ENCODE measurements at regions not wholly inside any gene's neighbourhood (a gene's known extent, or its start where the extent isn't known, plus 50 kb on each side); places are given as distances from the start of the nearest gene placed in this dataset.

DNA sequence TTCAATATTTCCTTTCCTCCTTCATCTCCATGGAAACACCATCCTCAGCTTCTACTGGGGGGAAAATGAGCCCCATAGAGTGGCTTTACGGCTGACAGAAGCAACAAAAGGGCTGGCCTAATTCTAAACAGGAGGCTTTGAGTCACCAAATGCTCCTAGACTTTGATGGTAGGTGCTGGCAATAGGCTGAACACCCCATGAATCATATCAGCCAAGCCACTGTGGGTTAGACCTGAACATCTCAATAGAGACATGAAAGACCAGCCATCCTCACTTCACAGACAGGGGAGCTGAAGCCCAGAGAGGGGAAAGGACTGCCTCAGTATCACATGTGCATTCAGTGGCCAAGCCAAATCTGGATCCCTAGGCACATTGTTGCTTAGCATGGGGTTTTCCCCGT lies 107.6 kb downstream of the AMER1 start:
- no peak overlapping the region for H3K9ac ChIP-seq (ENCODE audit: low read length in 3 of 3)
- no peaks in the 10 kb centered on the region for H3K27me3 ChIP-seq (ENCODE audit: control insufficient read depth, insufficient read depth, low read length)
- intact Hi-C loops (cut with DNase I) = no loop called here
- FAIRE-seq (no peak), DNase-seq (no peak)
- TF ChIP-seq, protein P1, sequence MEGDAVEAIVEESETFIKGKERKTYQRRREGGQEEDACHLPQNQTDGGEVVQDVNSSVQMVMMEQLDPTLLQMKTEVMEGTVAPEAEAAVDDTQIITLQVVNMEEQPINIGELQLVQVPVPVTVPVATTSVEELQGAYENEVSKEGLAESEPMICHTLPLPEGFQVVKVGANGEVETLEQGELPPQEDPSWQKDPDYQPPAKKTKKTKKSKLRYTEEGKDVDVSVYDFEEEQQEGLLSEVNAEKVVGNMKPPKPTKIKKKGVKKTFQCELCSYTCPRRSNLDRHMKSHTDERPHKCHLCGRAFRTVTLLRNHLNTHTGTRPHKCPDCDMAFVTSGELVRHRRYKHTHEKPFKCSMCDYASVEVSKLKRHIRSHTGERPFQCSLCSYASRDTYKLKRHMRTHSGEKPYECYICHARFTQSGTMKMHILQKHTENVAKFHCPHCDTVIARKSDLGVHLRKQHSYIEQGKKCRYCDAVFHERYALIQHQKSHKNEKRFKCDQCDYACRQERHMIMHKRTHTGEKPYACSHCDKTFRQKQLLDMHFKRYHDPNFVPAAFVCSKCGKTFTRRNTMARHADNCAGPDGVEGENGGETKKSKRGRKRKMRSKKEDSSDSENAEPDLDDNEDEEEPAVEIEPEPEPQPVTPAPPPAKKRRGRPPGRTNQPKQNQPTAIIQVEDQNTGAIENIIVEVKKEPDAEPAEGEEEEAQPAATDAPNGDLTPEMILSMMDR (IDR thresholded peaks at IDR 0.05; ENCODE audit: borderline replicate concordance, extremely low read depth, insufficient read depth) = no peak
- H3K4me3 ChIP-seq (ENCODE audit: low read length in 3 of 3) = no peak overlapping the region
- H3K36me3 ChIP-seq (ENCODE audit: control insufficient read depth in 2 of 3, insufficient read depth in 3 of 3, low read length in 3 of 3) = no peaks in the 10 kb centered on the region
- no peaks in the 10 kb centered on the region for H3K4me1 ChIP-seq (ENCODE audit: control insufficient read depth in 2 of 3, insufficient read depth in 2 of 3, low read depth in 1 of 3, low read length in 3 of 3)
- no peak overlapping the region for H3K27ac ChIP-seq (ENCODE audit: low read depth in 2 of 2, low read length in 2 of 2)
- H3K9me3 ChIP-seq (ENCODE audit: control insufficient read depth in 2 of 3, insufficient read depth in 1 of 3, low read length in 3 of 3) = no peaks in the 10 kb centered on the region

DNA sequence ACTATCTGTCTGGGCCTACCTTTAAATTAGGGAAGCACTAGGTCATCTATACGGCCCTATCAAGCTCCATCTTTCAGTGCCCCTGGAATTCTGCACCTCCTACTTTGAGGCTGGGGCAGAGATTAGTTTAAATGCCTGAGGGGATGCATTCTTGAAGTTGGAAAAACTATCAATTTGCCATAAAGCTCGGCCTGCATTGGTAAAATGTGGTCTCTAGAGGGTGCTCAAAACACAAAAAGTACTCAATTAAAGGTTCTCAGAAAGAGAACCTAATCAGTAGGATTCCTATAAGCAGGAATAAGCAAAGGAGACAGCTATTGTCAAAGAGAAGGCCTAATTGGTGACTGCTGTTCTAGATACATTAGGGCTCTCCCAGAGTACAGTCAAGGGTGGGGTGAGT lies 111.7 kb downstream of the AMER1 start:
- DNase-seq (peak in 2 of 5 donors; percentile 8 to 23), FAIRE-seq (peak; percentile 13)
- Histone ChIP-seq H3K9me3 (ENCODE audit: control insufficient read depth in 2 of 3, insufficient read depth in 1 of 3, low read length in 3 of 3) (no peaks in the 10 kb centered on the region), H3K36me3 (ENCODE audit: control insufficient read depth in 2 of 3, insufficient read depth in 3 of 3, low read length in 3 of 3) (no peaks in the 10 kb centered on the region), H3K4me3 (ENCODE audit: low read length in 3 of 3) (no peak overlapping the region), H3K9ac (ENCODE audit: low read length in 3 of 3) (no peak overlapping the region), H3K27me3 (ENCODE audit: control insufficient read depth, insufficient read depth, low read length) (no peaks in the 10 kb centered on the region), H3K27ac (ENCODE audit: low read depth in 2 of 2, low read length in 2 of 2) (no peak overlapping the region), H3K4me1 (ENCODE audit: control insufficient read depth in 2 of 3, insufficient read depth in 2 of 3, low read depth in 1 of 3, low read length in 3 of 3) (no peaks in the 10 kb centered on the region)
- intact Hi-C loops (cut with DNase I) = no loop called here
- TF ChIP-seq, protein P1 (IDR thresholded peaks at IDR 0.05; ENCODE audit: borderline replicate concordance, extremely low read depth, insufficient read depth) = peak; percentile 12

Measured in kidney (tissue), 13 donors.